Hepatocyte (in vitro differentiated cells): ENCODE measurements at regions not wholly inside any gene's neighbourhood (a gene's known extent, or its start where the extent isn't known, plus 50 kb on each side); places are given as distances from the start of the nearest gene placed in this dataset.

Source experiments
- CTCF ChIP-seq: fragments of 200-600 bp; sonication (generic); IDR thresholded peaks from 2 replicates; pipeline ENCODE4 v1.5.1; 2016; ENCODE audit warnings: antibody characterized with exemption, mild to moderate bottlenecking; ENCODE audit not compliant: poor library complexity
- EZH2 ChIP-seq: fragments of 200-600 bp; sonication (generic); IDR thresholded peaks from 2 replicates; pipeline ENCODE4 v1.6.1; 2016; ENCODE audit warnings: antibody characterized with exemption, mild to moderate bottlenecking, borderline replicate concordance
- EZH2phosphoT487 ChIP-seq: fragments of 200-600 bp; sonication (generic); IDR thresholded peaks from one replicate; pipeline ENCODE4 v1.6.1; 2018; ENCODE audit warnings: antibody characterized with exemption, mild to moderate bottlenecking, low read depth, moderate library complexity; ENCODE audit not compliant: unreplicated experiment, severe bottlenecking

- TF ChIP-seq CTCF (no peak), EZH2 (no peak), EZH2phosphoT487 (no peak)
Observed at GRCh38 chr21:41600556-41600955, 92.6 kb upstream of the TMPRSS2 start.
